ENCODE measurements at regions not wholly inside any gene's neighbourhood (a gene's known extent, or its start where the extent isn't known, plus 50 kb on each side); places are given as distances from the start of the nearest gene placed in this dataset.

DNA sequence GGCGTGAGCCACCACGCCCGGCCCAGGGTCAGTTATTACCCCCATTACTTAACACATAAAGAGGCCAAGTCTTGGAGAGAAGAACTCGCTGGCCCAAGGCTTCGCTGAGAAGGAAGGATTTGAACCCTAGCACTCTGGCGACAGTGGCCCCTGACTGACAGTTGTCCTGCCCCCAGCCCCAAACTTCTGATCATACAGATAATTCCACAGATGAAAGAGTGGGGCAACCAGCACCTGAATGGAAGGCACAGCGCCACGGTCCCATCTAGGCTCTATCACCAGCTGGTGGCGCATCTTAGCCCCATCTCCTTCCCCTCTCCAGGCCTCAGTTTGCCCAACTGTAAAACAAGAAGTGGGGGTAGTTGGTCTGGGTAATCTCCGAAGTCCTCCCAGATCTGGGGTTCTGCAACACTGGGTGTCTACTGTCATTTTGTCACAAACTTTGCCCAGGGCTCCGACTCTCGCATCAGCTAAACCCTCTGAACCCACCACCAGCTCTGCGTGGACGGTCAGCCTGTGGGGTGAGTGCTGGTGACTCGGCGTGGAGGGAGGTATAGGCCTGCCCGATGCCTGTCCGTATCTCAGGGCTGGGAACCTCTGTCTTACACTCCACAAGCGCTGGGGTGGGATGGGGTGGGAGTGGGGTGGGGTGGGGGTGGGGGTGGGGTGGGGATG, 209.3 kb downstream of the C9orf50 start:
- Histone ChIP-seq H3K27ac (ENCODE audit: low read depth in 2 of 2, low read length in 1 of 2) (peak overlapping the region in 1 of 2 experiments; percentile 97; a peak in 2 of 4 replicates), H3K9me2 (no peaks in the 10 kb centered on the region), H3K9me3 (no peaks in the 10 kb centered on the region), H3K79me2 (ENCODE audit: insufficient read depth) (no peaks in the 10 kb centered on the region), H2AFZ (ENCODE audit: low read depth) (no peak overlapping the region), H4K20me1 (ENCODE audit: insufficient read depth) (no peaks in the 10 kb centered on the region), H3K4me1 (ENCODE audit: control insufficient read depth in 1 of 2, insufficient read depth in 2 of 2, low read depth in 1 of 2, low read length in 1 of 2) (peaks cover 19 to 59% of the 10 kb centered on the region in 2 experiments; a peak in 3 of 4 replicates), H3K9ac (no peak overlapping the region), H3F3A (replicated peaks; ENCODE audit: insufficient read depth) (peaks cover 6% of the 10 kb centered on the region), H3K4me2 (no peak overlapping the region), H3K4me3 (ENCODE audit: low read depth in 2 of 2, low read length in 1 of 2) (no peak overlapping the region), H3K27me3 (ENCODE audit: insufficient read depth) (no peaks in the 10 kb centered on the region), H3K36me3 (replicated peaks in 1 of 2; ENCODE audit: control insufficient read depth in 1 of 2, insufficient read depth in 2 of 2, low read length in 1 of 2) (no peaks in the 10 kb centered on the region)
- DNase-seq: no peak
- ChIA-PET POLR2A (no interaction called here), CTCF (interaction anchor here (1.4 kb wide), 1 partner anchor 85 kb away, joined by 3 read pairs; no protein-coding TSS in a partner anchor)
- 98% methylated on average over 12 of the region's 19 CpGs for WGBS (ENCODE audit: low lambda C conversion rate)
- TF ChIP-seq RAD21 (IDR thresholded peaks at IDR 0.05; ENCODE audit: low read length) (no peak), TAF1 (IDR thresholded peaks at IDR 0.05; ENCODE audit: borderline replicate concordance, low read depth, low read length) (no peak), CHD2 (IDR thresholded peaks at IDR 0.05; ENCODE audit: low read length, partially characterized antibody) (no peak), FOSL2 (IDR thresholded peaks at IDR 0.05; ENCODE audit: borderline replicate concordance, low read depth) (no peak), RXRA (IDR thresholded peaks at IDR 0.05; ENCODE audit: borderline replicate concordance, low read depth) (no peak), NFIC (IDR thresholded peaks at IDR 0.05; ENCODE audit: borderline replicate concordance) (no peak), SMC3 (IDR thresholded peaks at IDR 0.05; ENCODE audit: low read depth, low read length) (no peak)
- TF ChIP-seq, protein P1, sequence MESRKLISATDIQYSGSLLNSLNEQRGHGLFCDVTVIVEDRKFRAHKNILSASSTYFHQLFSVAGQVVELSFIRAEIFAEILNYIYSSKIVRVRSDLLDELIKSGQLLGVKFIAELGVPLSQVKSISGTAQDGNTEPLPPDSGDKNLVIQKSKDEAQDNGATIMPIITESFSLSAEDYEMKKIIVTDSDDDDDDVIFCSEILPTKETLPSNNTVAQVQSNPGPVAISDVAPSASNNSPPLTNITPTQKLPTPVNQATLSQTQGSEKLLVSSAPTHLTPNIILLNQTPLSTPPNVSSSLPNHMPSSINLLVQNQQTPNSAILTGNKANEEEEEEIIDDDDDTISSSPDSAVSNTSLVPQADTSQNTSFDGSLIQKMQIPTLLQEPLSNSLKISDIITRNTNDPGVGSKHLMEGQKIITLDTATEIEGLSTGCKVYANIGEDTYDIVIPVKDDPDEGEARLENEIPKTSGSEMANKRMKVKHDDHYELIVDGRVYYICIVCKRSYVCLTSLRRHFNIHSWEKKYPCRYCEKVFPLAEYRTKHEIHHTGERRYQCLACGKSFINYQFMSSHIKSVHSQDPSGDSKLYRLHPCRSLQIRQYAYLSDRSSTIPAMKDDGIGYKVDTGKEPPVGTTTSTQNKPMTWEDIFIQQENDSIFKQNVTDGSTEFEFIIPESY (IDR thresholded peaks at IDR 0.05; ENCODE audit: borderline replicate concordance, low read depth): no peak

- H3K36me3 ChIP-seq (replicated peaks in 1 of 2; ENCODE audit: control insufficient read depth in 1 of 2, insufficient read depth in 2 of 2, low read length in 1 of 2): no peaks in the 10 kb centered on the region
- H3K4me1 ChIP-seq (ENCODE audit: control insufficient read depth in 1 of 2, insufficient read depth in 2 of 2, low read depth in 1 of 2, low read length in 1 of 2): peaks cover 17 to 45% of the 10 kb centered on the region in 2 experiments; a peak in 3 of 4 replicates
- no peaks in the 10 kb centered on the region for H3K27me3 ChIP-seq (ENCODE audit: insufficient read depth)
- H3K79me2 ChIP-seq (ENCODE audit: insufficient read depth): no peaks in the 10 kb centered on the region
- no peak overlapping the region for H3K9ac ChIP-seq
- TF ChIP-seq PBX3 (IDR thresholded peaks at IDR 0.05) (no peak), FOXJ3 (CRISPR knock-in tag; IDR thresholded peaks at IDR 0.05) (no peak), GATA2 (CRISPR knock-in tag; IDR thresholded peaks at IDR 0.05) (no peak)
- H2AFZ ChIP-seq (ENCODE audit: low read depth): no peak overlapping the region
- ChIA-PET POLR2A (no interaction called here), CTCF (no interaction called here)
- H4K20me1 ChIP-seq (ENCODE audit: insufficient read depth): no peaks in the 10 kb centered on the region
- H3K9me2 ChIP-seq: no peaks in the 10 kb centered on the region
- no peak overlapping the region for H3K27ac ChIP-seq (ENCODE audit: low read depth in 2 of 2, low read length in 1 of 2)
- no peak for DNase-seq
- WGBS (ENCODE audit: low lambda C conversion rate): 61% methylated on average over 4 of the region's 4 CpGs
- no peak overlapping the region for H3K4me3 ChIP-seq (ENCODE audit: low read depth in 2 of 2, low read length in 1 of 2)
- H3K4me2 ChIP-seq: no peak overlapping the region
- no peaks in the 10 kb centered on the region for H3K9me3 ChIP-seq
- H3F3A ChIP-seq (replicated peaks; ENCODE audit: insufficient read depth): peaks cover 6% of the 10 kb centered on the region
These were observed 210.7 kb downstream of the C9orf50 start for GRCh38 chr9:129410226-129410625.
